Activated B cell treated with CpG ODN at 0.5 μM for 24 hours (primary cell): ENCODE measurements at regions not wholly inside any gene's neighbourhood (a gene's known extent, or its start where the extent isn't known, plus 50 kb on each side); places are given as distances from the start of the nearest gene placed in this dataset.

ENCODE experiments used
- ATAC-seq: fragments of 200-7000 bp; cut with Tn5 transposase; one replicate; pipeline ENCODE4 v1.10.0; 2021; ENCODE audit warnings: low read depth, mild to moderate bottlenecking, moderate library complexity
- CTCF ChIA-PET: fragments of 350-600 bp; sonication (Branson Sonifier 250); formaldehyde crosslinking; loops from one replicate; lab custom pipeline; 2021; ENCODE audit warnings: antibody characterized with exemption; lab: Charles Lee
- POLR2A ChIA-PET: fragments of 350-600 bp; sonication (Branson Sonifier 250); formaldehyde crosslinking; loops from one replicate; lab custom pipeline; 2021; ENCODE audit warnings: antibody characterized with exemption; lab: Charles Lee
- DNase-seq: peaks from one replicate; pipeline ENCODE4 v3.0.0; 2022
- H3K27ac Mint-ChIP-seq: one replicate; pipeline ENCODE4 v1.8.0; 2020; ENCODE audit warnings: mixed read lengths
- H3K27me3 Mint-ChIP-seq: one replicate; pipeline ENCODE4 v1.8.0; 2021; ENCODE audit warnings: mixed read lengths
- H3K36me3 Mint-ChIP-seq: one replicate; pipeline ENCODE4 v1.8.0; 2021; ENCODE audit warnings: low read depth, mixed read lengths
- H3K4me1 Mint-ChIP-seq: one replicate; pipeline ENCODE4 v1.8.0; 2021; ENCODE audit warnings: mixed read lengths
- H3K4me3 Mint-ChIP-seq: one replicate; pipeline ENCODE4 v1.8.0; 2020; ENCODE audit warnings: mild to moderate bottlenecking, mixed read lengths
- H3K9me3 Mint-ChIP-seq: one replicate; pipeline ENCODE4 v1.8.0; 2020; ENCODE audit warnings: mixed read lengths
- CTCF ChIP-seq: fragments of 200-600 bp; IDR thresholded peaks from one replicate; pipeline ENCODE4 v1.8.0; 2022; ENCODE audit warnings: antibody characterized with exemption, mild to moderate bottlenecking
- intact Hi-C: fragments of 100-400 bp; cut with micrococcal nuclease; formaldehyde crosslinking; loops from one replicate; pipeline ENCODE4 v1.15.1; 2024

GRCh38 chr16:6009151-6009550 lies 911.6 kb upstream of the EEF2KMT start:
- Mint-ChIP-seq H3K4me3 (no peak overlapping the region), H3K27me3 (no peaks in the 10 kb centered on the region), H3K27ac (no peak overlapping the region), H3K9me3 (peaks cover 2% of the 10 kb centered on the region), H3K4me1 (no peaks in the 10 kb centered on the region), H3K36me3 (no peaks in the 10 kb centered on the region)
- intact Hi-C loops: no loop called here
- CTCF ChIA-PET: no interaction called here
- POLR2A ChIA-PET: no interaction called here
- no peak for TF ChIP-seq CTCF
- ATAC-seq: no peak
- no peak for DNase-seq

- Mint-ChIP-seq H3K36me3 (no peaks in the 10 kb centered on the region), H3K9me3 (peaks cover 2% of the 10 kb centered on the region), H3K4me1 (no peaks in the 10 kb centered on the region), H3K27me3 (no peaks in the 10 kb centered on the region), H3K4me3 (no peak overlapping the region), H3K27ac (no peak overlapping the region)
- ChIA-PET POLR2A (no interaction called here), CTCF (no interaction called here)
- intact Hi-C loops: no loop called here
- no peak for ATAC-seq
- TF ChIP-seq CTCF: no peak
- no peak for DNase-seq
Measured at GRCh38 chr16:6008670-6009069, 911.1 kb upstream of the EEF2KMT start.

DNA sequence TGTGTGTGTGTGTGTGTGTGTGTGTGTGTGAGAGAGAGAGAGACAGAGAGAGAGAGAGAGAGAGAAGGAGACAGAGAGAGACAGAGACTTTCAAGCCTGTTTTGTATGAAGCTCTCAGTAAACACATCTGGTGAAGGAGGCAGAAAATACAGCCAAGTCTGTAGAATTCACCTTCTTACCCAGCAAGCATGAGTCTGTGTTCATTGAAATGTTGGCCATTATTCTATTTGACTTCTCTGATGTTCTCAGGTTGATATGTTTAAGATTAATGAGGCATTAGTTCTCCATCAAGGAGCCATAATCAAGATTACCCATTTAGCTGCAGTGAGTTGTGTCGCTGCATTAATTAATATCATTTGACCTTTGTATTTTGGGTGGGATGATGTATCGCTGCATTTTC lies 895.8 kb upstream of the EEF2KMT start:
- ChIA-PET CTCF (no interaction called here), POLR2A (no interaction called here)
- Mint-ChIP-seq H3K27ac (no peak overlapping the region), H3K9me3 (peaks cover 8% of the 10 kb centered on the region), H3K36me3 (no peaks in the 10 kb centered on the region), H3K4me3 (no peak overlapping the region), H3K27me3 (no peaks in the 10 kb centered on the region), H3K4me1 (no peaks in the 10 kb centered on the region)
- ATAC-seq: no peak
- no peak for DNase-seq
- no peak for TF ChIP-seq CTCF
- intact Hi-C loops: no loop called here

GRCh38 chr16:5982979-5983378 lies 885.4 kb upstream of the EEF2KMT start:
- no peaks in the 10 kb centered on the region for H3K4me1 Mint-ChIP-seq
- CTCF ChIA-PET: no interaction called here

DNA sequence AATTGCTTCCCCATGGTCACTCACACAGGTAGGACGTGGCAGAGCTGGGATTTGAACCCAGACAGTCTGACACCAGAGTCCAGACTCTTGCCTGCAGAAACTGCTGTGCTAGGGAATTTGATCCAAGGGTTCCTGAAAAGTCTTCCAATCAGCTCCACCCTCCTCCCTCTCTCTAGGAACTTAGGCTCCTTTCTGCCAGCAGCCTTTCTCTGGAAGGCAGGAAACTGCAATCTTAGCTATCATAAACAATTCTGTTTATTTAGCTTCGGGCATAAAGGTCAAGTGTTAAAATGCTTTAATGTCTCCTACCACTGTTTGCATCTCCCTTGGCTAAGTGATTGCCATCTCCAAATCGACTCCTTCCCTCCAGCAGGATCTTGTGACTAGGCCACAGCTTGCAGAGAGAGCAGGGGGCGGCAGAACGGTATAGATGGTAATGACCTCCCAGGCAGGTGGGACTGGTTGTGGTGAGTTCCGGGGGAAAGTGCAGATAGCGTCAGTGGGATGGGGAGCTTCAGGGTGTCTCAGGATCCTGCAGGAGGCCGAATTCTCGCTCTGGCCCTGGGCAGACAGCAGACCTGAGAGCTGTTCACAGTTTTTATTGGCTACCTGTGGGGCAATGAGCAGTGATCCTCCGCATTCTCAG lies 882.4 kb upstream of the EEF2KMT start:
- intact Hi-C loops: no loop called here
- CTCF ChIA-PET: no interaction called here

More at GRCh38 chr16:5982979-5983378, 885.4 kb upstream of the EEF2KMT start:
- H3K36me3 Mint-ChIP-seq: no peaks in the 10 kb centered on the region
- no peaks in the 10 kb centered on the region for H3K27me3 Mint-ChIP-seq
- H3K9me3 Mint-ChIP-seq: peaks cover 3% of the 10 kb centered on the region
- POLR2A ChIA-PET: no interaction called here
- intact Hi-C loops: no loop called here
- H3K27ac Mint-ChIP-seq: no peak overlapping the region
- no peak overlapping the region for H3K4me3 Mint-ChIP-seq
- DNase-seq: no peak
- ATAC-seq: no peak
- TF ChIP-seq CTCF: no peak

More for the DNA sequence above, 882.4 kb upstream of the EEF2KMT start:
- no peak for DNase-seq
- no peak for ATAC-seq
- Mint-ChIP-seq H3K36me3 (no peaks in the 10 kb centered on the region), H3K27ac (no peak overlapping the region), H3K27me3 (no peaks in the 10 kb centered on the region), H3K4me1 (no peaks in the 10 kb centered on the region), H3K4me3 (no peak overlapping the region), H3K9me3 (peaks cover 3% of the 10 kb centered on the region)
- no peak for TF ChIP-seq CTCF
- POLR2A ChIA-PET: no interaction called here
